ENCODE measurements at regions not wholly inside any gene's neighbourhood (a gene's known extent, or its start where the extent isn't known, plus 50 kb on each side); places are given as distances from the start of the nearest gene placed in this dataset.
A peak's percentile ranks its signal among the peaks of the same experiment; 100 is the strongest.

DNA sequence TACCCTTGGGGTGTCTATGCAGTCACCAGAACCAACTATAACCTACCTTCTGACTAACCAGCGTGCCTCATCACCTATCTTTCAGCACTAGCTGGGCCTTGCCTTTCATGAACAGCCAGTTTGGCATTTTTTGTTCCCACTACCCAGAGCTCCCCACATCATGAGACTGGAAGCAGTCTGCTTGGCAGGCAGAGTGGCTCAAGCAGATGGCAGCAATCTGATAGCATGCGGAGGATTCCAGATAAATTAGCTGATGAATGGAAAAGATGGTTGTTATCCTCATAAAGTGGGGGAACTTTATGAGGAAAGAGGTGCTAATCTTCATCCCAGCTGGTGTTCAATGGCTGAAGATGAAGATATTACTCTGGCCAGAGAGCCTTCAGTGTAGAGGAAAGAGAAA is 243.2 kb upstream of the EDA2R start:
- no peaks in the 10 kb centered on the region for H3K36me3 Mint-ChIP-seq (ENCODE audit: low read depth, unreplicated experiment)
- H3K9me3 Mint-ChIP-seq (ENCODE audit: unreplicated experiment), result no peaks in the 10 kb centered on the region
- H3K27me3 Mint-ChIP-seq (ENCODE audit: low read depth, unreplicated experiment), result no peaks in the 10 kb centered on the region
- no peak for TF ChIP-seq EZH2 (IDR thresholded peaks at IDR 0.05; ENCODE audit: insufficient read depth, low read length)
- TF ChIP-seq, protein P1, sequence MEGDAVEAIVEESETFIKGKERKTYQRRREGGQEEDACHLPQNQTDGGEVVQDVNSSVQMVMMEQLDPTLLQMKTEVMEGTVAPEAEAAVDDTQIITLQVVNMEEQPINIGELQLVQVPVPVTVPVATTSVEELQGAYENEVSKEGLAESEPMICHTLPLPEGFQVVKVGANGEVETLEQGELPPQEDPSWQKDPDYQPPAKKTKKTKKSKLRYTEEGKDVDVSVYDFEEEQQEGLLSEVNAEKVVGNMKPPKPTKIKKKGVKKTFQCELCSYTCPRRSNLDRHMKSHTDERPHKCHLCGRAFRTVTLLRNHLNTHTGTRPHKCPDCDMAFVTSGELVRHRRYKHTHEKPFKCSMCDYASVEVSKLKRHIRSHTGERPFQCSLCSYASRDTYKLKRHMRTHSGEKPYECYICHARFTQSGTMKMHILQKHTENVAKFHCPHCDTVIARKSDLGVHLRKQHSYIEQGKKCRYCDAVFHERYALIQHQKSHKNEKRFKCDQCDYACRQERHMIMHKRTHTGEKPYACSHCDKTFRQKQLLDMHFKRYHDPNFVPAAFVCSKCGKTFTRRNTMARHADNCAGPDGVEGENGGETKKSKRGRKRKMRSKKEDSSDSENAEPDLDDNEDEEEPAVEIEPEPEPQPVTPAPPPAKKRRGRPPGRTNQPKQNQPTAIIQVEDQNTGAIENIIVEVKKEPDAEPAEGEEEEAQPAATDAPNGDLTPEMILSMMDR (IDR thresholded peaks at IDR 0.05; ENCODE audit: insufficient read depth, low read depth, low read length), result no peak
- no peaks in the 10 kb centered on the region for H3K4me1 Mint-ChIP-seq (ENCODE audit: low read depth, unreplicated experiment)
- no peak overlapping the region for H3K4me3 ChIP-seq (ENCODE audit: insufficient read depth, low read depth, low read length)
- no peaks in the 10 kb centered on the region for H3K9me3 ChIP-seq (ENCODE audit: insufficient read depth, low read depth, low read length)
- no peaks in the 10 kb centered on the region for H3K27me3 ChIP-seq (ENCODE audit: insufficient read depth, low read length)
- no peak overlapping the region for H3K4me2 ChIP-seq (ENCODE audit: low read length)
- no peaks in the 10 kb centered on the region for H3K79me2 ChIP-seq (ENCODE audit: insufficient read depth, low read length)
- H3K4me1 ChIP-seq (ENCODE audit: insufficient read depth, low read length), result no peaks in the 10 kb centered on the region
- H3K27ac Mint-ChIP-seq (ENCODE audit: unreplicated experiment), result no peak overlapping the region
- no peak overlapping the region for H2AFZ ChIP-seq (ENCODE audit: low read depth, low read length)
- FAIRE-seq (peak; percentile 17), DNase-seq (ENCODE audit: low read depth) (no peak)
- no peaks in the 10 kb centered on the region for H4K20me1 ChIP-seq (ENCODE audit: insufficient read depth, low read length)
- no peak overlapping the region for H3K27ac ChIP-seq (ENCODE audit: low read depth, low read length)
- no peak overlapping the region for H3K9ac ChIP-seq (ENCODE audit: low read length)
- H3K4me3 Mint-ChIP-seq (ENCODE audit: unreplicated experiment), result no peak overlapping the region
- H3K36me3 ChIP-seq (ENCODE audit: insufficient read depth, low read length), result no peaks in the 10 kb centered on the region

DNA sequence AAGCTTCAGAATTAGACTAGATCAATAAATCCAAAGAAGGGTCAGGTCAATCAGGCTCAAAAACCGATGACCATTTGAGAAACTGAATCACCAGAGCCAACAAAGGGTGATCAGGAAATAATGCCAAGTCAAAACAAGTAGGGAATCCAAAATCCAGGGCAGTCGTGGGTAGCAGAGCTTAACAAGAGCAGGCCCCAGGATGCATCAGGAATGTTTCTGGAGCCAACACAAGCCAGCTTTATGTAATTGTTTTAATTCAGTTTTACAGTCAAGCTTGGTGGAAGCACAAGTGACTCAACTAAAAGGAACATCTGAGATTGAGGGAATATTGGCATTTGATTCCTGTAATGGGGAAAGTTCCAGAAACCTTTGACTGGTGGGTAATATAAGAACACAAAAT is 237.9 kb upstream of the EDA2R start:
- Histone ChIP-seq H3K4me2 (ENCODE audit: low read length) (no peak overlapping the region), H3K9ac (ENCODE audit: low read length) (no peak overlapping the region), H3K27me3 (ENCODE audit: insufficient read depth, low read length) (no peaks in the 10 kb centered on the region), H3K36me3 (ENCODE audit: insufficient read depth, low read length) (no peaks in the 10 kb centered on the region), H3K4me3 (ENCODE audit: insufficient read depth, low read depth, low read length) (no peak overlapping the region), H2AFZ (ENCODE audit: low read depth, low read length) (no peak overlapping the region), H3K9me3 (ENCODE audit: insufficient read depth, low read depth, low read length) (no peaks in the 10 kb centered on the region), H3K79me2 (ENCODE audit: insufficient read depth, low read length) (no peaks in the 10 kb centered on the region), H3K27ac (ENCODE audit: low read depth, low read length) (no peak overlapping the region), H4K20me1 (ENCODE audit: insufficient read depth, low read length) (no peaks in the 10 kb centered on the region), H3K4me1 (ENCODE audit: insufficient read depth, low read length) (no peaks in the 10 kb centered on the region)
- Mint-ChIP-seq H3K27me3 (ENCODE audit: low read depth, unreplicated experiment) (no peaks in the 10 kb centered on the region), H3K36me3 (ENCODE audit: low read depth, unreplicated experiment) (no peaks in the 10 kb centered on the region), H3K4me3 (ENCODE audit: unreplicated experiment) (no peak overlapping the region), H3K9me3 (ENCODE audit: unreplicated experiment) (no peaks in the 10 kb centered on the region), H3K4me1 (ENCODE audit: low read depth, unreplicated experiment) (no peaks in the 10 kb centered on the region), H3K27ac (ENCODE audit: unreplicated experiment) (no peak overlapping the region)
- DNase-seq (ENCODE audit: low read depth), result no peak
- no peak for TF ChIP-seq EZH2 (IDR thresholded peaks at IDR 0.05; ENCODE audit: insufficient read depth, low read length)
- TF ChIP-seq, protein P1 (IDR thresholded peaks at IDR 0.05; ENCODE audit: insufficient read depth, low read depth, low read length), result no peak
- no peak for FAIRE-seq

DNA sequence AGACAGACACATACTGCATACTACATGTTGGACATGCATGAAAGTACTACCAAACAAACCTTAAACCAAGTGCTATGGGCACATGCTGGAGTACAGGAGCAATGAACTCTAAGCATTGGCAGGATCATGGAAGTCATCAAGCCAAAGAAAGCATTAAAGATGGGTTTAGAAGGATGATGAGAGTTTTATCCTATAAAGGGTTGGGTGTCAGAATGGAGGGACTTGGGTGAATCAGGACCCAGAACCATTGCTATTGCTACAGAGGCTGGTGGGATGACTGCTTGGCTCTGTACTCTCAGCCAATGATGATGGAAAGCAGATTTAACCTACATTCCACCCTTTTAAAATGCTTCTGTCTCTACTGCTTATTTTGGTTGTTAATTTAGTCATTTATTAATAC is 233.9 kb upstream of the EDA2R start:
- no peaks in the 10 kb centered on the region for H3K9me3 Mint-ChIP-seq (ENCODE audit: unreplicated experiment)
- H3K27ac Mint-ChIP-seq (ENCODE audit: unreplicated experiment), result no peak overlapping the region
- Histone ChIP-seq H3K9ac (ENCODE audit: low read length) (no peak overlapping the region), H4K20me1 (ENCODE audit: insufficient read depth, low read length) (no peaks in the 10 kb centered on the region), H3K36me3 (ENCODE audit: insufficient read depth, low read length) (no peaks in the 10 kb centered on the region), H2AFZ (ENCODE audit: low read depth, low read length) (no peak overlapping the region), H3K27me3 (ENCODE audit: insufficient read depth, low read length) (no peaks in the 10 kb centered on the region), H3K27ac (ENCODE audit: low read depth, low read length) (no peak overlapping the region), H3K4me2 (ENCODE audit: low read length) (no peak overlapping the region), H3K9me3 (ENCODE audit: insufficient read depth, low read depth, low read length) (no peaks in the 10 kb centered on the region), H3K4me3 (ENCODE audit: insufficient read depth, low read depth, low read length) (no peak overlapping the region), H3K4me1 (ENCODE audit: insufficient read depth, low read length) (no peaks in the 10 kb centered on the region), H3K79me2 (ENCODE audit: insufficient read depth, low read length) (no peaks in the 10 kb centered on the region)
- H3K36me3 Mint-ChIP-seq (ENCODE audit: low read depth, unreplicated experiment), result no peaks in the 10 kb centered on the region
- DNase-seq (ENCODE audit: low read depth) (no peak), FAIRE-seq (peak; percentile 29)
- H3K4me3 Mint-ChIP-seq (ENCODE audit: unreplicated experiment), result no peak overlapping the region
- H3K27me3 Mint-ChIP-seq (ENCODE audit: low read depth, unreplicated experiment), result no peaks in the 10 kb centered on the region
- no peaks in the 10 kb centered on the region for H3K4me1 Mint-ChIP-seq (ENCODE audit: low read depth, unreplicated experiment)
- TF ChIP-seq, protein P1 (IDR thresholded peaks at IDR 0.05; ENCODE audit: insufficient read depth, low read depth, low read length), result no peak
- TF ChIP-seq EZH2 (IDR thresholded peaks at IDR 0.05; ENCODE audit: insufficient read depth, low read length), result no peak

Measured in astrocyte (in vitro differentiated cells and primary cell).